NOMO-1 treated with DMSO at 0.1 percent for 48 hours (cell line): ENCODE measurements at regions not wholly inside any gene's neighbourhood (a gene's known extent, or its start where the extent isn't known, plus 50 kb on each side); places are given as distances from the start of the nearest gene placed in this dataset.

Source experiments
- DNase-seq: peaks from one replicate; lab custom pipeline; 2025; ENCODE audit not compliant: unreplicated experiment; lab: John Stamatoyannopoulos, UW

DNA sequence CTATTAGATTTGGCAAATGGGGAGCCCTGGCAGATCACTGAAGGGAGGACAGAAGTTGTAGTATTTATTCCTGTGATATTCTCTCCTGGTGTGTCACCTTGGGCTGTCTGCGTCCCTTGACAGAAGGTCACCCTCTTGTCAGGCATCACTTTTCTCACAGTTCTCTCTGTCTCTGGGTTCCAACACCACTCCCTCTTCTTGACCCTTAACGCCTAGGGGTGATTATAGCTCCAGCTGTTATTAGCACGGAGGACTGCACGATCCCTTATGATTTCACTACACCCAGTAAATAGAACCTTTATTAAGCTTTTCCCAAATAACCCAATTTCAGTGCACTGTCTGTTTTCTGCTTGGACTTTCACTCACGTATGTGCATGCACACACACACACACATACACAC, 166.3 kb upstream of the TNP1 start:
- no peak for DNase-seq

- DNase-seq: no peak
Measured at GRCh38 chr2:217023611-217024010, 163.7 kb upstream of the TNP1 start.

- no peak for DNase-seq
Measured at GRCh38 chr2:217017456-217018252, 157.8 kb upstream of the TNP1 start.

GRCh38 chr2:217016796-217017419, 157.0 kb upstream of the TNP1 start:
- DNase-seq: no peak

DNA sequence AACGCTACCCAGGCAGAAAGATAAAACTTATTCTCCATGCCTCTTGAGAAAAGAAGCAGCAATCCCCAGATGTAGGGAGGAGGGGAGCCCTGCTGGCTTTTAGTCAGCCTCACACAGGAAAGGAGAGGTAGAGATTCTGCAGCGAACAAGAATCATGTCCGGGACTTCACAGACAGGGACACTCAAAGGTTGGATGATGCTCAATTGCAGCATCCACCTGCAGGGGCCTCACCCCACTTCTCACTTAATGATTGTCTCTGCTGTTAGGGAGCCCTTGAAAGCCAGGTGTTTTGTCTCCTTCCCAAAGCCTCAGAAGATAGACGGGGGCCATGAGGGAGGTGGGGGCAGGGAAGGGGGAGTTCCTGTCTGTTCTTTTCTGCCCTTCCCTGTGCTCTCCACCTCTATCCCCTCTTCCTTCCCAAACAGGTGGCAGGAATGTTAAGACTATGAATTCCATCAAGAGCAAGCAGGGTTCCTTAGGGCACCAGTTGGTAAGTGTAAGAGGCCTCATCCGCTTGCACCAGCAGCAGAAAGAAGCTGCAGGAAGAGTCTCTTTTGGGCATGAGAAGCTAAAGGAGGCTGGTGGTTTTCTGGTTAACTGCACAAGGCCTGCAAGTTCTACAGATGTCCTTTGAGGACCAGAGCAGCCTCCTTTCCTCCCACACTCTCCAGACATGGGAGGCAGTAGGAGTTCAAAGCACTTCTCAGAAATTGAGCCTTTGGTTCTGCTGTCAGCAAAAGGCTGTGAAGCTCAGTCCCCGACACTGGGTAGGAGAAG, 154.7 kb upstream of the TNP1 start:
- DNase-seq: no peak

GRCh38 chr2:217013926-217014325, 154.1 kb upstream of the TNP1 start:
- DNase-seq: no peak

DNA sequence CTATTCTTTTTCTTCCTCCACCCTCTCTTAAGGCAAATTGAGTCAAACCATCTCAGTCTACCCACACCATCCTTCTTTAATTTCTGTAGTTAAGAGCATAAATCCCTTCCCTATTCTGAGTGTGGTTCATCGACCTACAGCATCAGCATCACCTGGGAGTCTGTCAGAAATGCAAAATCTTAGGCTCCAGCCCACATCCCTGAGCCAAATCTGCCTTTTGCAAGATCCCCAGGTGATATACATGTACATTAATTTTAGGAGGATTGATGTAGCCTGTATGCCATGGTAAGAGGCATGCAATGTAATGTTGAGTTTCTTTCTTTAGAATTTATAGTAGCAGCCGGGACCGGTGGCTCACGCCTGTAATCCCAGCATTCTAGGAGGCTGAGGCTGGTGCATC, 151.7 kb upstream of the TNP1 start:
- no peak for DNase-seq

- DNase-seq: no peak
Measured at GRCh38 chr2:217010173-217010572, 150.3 kb upstream of the TNP1 start.

- DNase-seq: no peak
Measured at GRCh38 chr2:217008794-217009193, 148.9 kb upstream of the TNP1 start.

DNA sequence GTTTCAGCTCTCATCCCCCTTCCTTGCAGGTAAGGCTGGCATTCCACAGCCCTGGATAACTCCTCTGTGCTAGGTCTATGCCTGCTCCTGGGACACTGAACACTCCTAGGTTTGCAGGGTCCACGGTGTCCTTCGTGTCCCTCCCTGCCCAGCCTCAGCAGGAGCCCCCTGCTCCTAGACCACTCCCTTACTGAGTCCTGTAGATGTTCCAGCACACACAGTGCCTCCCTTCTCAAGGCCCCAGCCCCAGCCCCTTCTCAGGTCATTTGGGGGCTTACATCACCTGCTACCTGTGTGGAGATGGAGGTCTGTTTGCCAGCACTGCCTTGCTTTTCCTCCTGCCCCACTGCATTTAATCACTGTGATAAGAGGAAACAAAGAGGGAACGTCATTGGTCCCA, 146.4 kb upstream of the TNP1 start:
- no peak for DNase-seq

GRCh38 chr2:217004656-217005055, 144.8 kb upstream of the TNP1 start:
- DNase-seq: no peak

GRCh38 chr2:217001740-217002139, 141.9 kb upstream of the TNP1 start:
- no peak for DNase-seq

DNA sequence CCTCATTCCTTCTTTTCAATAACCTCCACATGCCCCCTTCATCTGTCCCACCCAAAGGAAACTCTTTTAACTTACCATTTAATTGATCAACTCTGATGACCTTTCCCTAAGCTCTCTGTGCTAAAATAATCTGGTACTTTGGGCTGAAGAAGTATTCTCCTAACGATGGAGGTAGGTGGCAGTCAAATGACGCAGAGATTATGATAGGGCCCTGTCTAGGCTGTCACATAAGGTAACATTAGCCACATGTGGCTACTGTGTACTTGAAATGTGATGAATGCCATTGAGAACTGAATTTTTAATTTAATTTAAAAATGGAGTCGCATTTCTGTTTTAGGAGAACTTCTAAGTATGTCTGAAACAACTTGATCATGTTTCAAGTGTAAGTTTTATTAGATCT, 140.5 kb upstream of the TNP1 start:
- DNase-seq: no peak

DNA sequence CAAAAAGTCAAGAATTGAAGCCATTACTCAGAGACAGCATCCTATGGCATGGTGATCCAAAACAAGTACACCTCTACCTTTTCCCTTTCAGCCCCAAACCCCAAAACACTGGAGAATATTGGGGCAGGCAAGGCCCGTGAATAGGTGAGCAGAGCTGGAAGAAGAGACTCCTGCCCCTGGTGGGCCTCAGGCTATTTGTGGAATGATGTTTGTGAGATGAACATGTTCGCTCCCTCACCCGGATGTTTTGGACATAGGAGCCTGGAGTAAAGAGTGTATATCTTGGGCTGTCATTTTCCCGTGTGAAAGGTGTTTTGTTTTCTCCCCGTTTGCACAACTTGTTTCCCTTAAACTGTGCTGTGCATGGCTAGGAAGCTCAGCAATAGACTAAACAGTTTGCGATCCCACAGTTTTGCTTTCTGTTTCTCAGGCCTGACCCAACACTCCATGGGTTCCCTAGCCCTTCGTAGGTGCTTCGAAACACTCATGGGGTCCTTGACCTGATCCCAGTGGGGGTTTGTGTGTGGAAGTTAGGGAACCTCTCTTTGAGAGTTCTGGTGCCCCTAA, 136.5 kb upstream of the TNP1 start:
- no peak for DNase-seq

DNA sequence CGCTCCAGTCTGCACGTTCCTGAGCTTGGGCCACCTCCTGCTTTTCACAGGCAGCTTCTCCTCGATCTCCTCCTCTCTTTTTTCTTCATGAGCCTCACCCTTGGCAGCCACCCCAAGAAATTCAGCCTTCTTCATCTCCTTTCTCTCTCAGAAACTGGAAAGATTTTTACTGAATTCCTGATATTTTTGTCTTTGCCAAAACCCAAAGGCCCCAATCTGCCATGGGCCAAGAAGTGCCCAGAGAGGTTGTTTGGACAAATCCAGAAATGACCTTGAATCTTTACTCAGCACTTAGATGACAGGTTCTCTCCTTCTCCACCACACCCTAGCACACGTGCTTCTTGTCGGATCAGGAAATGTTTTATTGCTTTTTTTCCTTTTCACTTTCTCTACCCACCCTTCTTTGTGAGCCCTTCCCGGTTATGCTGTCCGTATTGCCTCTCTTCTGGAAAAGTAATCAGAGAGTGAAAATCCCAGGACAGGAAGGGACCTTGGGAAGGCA, 134.5 kb upstream of the TNP1 start:
- no peak for DNase-seq

DNA sequence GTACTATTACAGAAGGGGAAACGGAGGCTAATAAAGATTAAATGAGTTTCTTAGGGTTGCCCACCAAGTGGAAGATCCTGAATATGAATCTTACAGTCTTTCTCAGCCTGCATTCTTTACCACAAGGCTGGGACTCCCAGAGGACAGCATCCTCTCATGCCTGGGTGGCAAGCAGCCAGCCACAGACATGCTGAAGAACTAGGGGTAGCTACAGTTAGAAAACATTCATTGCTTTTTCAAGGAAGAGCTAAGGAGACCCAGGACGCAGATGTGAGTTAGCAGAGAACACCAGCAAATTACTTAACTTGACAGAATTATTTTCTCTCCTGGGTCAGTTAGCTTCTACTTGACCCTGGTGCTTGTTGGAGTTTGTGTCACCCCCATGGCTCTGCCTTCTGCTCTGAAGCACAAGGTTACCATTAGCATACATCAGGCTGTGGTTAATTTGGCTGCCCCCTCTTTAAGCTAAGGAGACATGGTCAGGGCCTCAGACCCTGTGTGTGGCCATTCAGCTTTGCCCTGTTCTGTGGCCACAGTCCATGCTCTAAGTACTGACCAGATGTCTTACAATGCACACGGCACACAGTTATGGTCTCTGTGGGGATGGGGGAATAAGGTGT, 132.3 kb upstream of the TNP1 start:
- no peak for DNase-seq

- DNase-seq: no peak
Measured at GRCh38 chr2:216991563-216991962, 131.7 kb upstream of the TNP1 start.

DNA sequence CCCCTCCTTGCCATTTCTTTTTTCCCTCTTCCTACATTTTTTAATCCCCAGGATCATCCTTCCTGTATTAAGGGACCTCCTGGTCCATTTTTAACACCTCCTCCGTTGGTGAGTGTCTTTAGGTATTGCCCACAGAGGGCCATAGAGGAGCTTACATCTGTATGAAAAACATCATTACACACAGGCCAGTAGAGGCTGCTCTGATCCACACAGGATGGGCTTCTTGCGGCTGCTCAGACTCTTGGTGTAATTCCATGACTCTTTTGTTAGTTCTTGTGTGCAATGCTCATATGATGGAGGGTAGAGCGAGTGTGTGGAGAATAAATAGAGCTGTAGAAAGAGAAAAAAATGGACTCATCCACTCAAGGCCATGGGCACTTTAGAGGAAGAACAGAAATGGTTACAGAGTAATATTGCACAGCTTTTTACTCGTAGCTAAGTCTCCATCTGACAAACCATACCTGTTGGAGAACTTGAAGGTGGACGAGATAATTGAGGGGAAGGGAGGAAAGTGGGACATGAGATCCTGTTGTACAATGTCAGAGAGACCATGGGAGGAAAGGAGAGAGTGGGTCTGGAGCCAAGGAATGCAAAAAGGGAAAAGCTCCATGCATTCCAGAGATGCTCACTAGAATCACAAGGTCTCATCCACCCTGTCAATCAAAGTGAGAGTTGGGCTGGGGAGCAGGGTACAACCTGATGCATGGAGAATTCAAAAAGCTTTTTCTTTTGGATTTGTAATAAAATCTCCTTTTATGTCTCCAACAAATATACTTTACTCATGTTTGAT, 129.7 kb upstream of the TNP1 start:
- no peak for DNase-seq

GRCh38 chr2:216987252-216987821, 127.5 kb upstream of the TNP1 start:
- no peak for DNase-seq

DNA sequence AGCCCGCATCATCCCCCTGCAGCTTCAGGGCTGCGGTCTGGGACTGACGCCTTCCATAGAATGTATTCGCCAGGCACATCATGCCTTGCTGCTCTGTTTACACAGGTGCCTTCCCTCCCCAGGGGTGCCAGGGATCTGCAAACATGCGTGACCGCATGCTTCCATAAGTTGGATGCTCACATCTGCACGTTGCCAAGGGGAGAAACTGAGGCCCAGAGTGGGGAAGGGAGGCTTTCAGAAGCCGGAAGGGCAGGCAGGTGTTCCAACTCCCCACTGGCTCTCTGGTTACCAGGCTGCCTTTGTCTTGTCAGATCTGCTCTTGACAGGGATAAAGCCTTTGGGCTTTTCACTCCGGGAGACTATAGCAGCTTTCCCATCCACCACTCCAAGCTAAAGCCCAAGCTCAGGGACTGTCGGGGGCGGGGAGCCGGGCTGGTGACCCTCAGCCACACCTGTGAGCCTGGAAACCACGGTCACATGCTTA, 125.8 kb upstream of the TNP1 start:
- no peak for DNase-seq
